H1 (cell line): ENCODE measurements at regions not wholly inside any gene's neighbourhood (a gene's known extent, or its start where the extent isn't known, plus 50 kb on each side); places are given as distances from the start of the nearest gene placed in this dataset.

Experiments used
- CTCF ChIA-PET: fragments of 300-600 bp; sonication (Branson Sonifier 250); formaldehyde crosslinking; loops from one replicate; lab custom pipeline; 2021; ENCODE audit not compliant: partially characterized antibody; lab: Charles Lee
- POLR2A ChIA-PET: fragments of 300-600 bp; sonication (Branson Sonifier 250); formaldehyde crosslinking; loops from one replicate; lab custom pipeline; 2021; ENCODE audit warnings: inconsistent platforms; ENCODE audit not compliant: partially characterized antibody; lab: Charles Lee
- DNase-seq, 2 experiments: peaks; one replicate each; pipeline versions ENCODE4 v3.0.0 to v3.0.0-alpha.2; 2010 to 2022; ENCODE audit warnings: low spot score in 2 of 2, low read depth in 1 of 2, mixed read lengths in 1 of 2
- FAIRE-seq: peaks from 2 replicates; lab custom pipeline; 2011; peaks lifted over from hg19 to GRCh38; lab: Jason Lieb, UNC
- H2AFZ ChIP-seq: 2 replicates; pipeline ENCODE4 v1.8.1; 2012; ENCODE audit warnings: low read length, inconsistent platforms
- H2AK5ac ChIP-seq: 2 replicates; pipeline ENCODE4 v1.6.1; 2013; ENCODE audit warnings: low read depth, low read length
- H2BK120ac ChIP-seq: replicated peaks from 2 replicates; pipeline ENCODE3; 2013; ENCODE audit warnings: low read depth, low read length, inconsistent platforms
- H2BK12ac ChIP-seq: 2 replicates; pipeline ENCODE4 v1.6.1; 2013; ENCODE audit warnings: low read depth, low read length
- H2BK15ac ChIP-seq: 2 replicates; pipeline ENCODE4 v1.6.1; 2013; ENCODE audit warnings: low read length
- H2BK20ac ChIP-seq: 2 replicates; pipeline ENCODE4 v1.6.1; 2013; ENCODE audit warnings: low read length
- H2BK5ac ChIP-seq: 2 replicates; pipeline ENCODE4 v1.6.1; 2013; ENCODE audit warnings: low read depth, low read length
- H3K14ac ChIP-seq: 2 replicates; pipeline ENCODE4 v1.6.1; 2013; ENCODE audit warnings: inconsistent platforms; ENCODE audit not compliant: insufficient read length
- H3K18ac ChIP-seq: 2 replicates; pipeline ENCODE4 v1.6.1; 2013; ENCODE audit warnings: low read length; ENCODE audit errors: extremely low read depth
- H3K23ac ChIP-seq: 2 replicates; pipeline ENCODE4 v1.6.1; 2013; ENCODE audit warnings: inconsistent platforms; ENCODE audit not compliant: insufficient read length
- H3K23me2 ChIP-seq: 2 replicates; pipeline ENCODE4 v1.6.1; 2013; ENCODE audit warnings: low read depth, low read length
- H3K27ac ChIP-seq: 2 replicates; pipeline ENCODE4 v1.6.1; 2011; ENCODE audit warnings: low read depth, low read length, inconsistent platforms
- H3K27me3 ChIP-seq, 4 experiments: replicated peaks in 1 of 4; 1 replicate in 1 of 4; 2 replicates in 3 of 4; pipeline versions ENCODE4 v1.6.1 to v1.8.1; 2011 to 2013; ENCODE audit warnings: low read length in 3 of 4, mild to moderate bottlenecking in 3 of 4, inconsistent platforms in 2 of 4, mixed read lengths in 2 of 4, moderate library complexity in 1 of 4; ENCODE audit not compliant: control insufficient read depth in 3 of 4, insufficient read depth in 3 of 4; ENCODE audit errors: extremely low read depth in 1 of 4
- H3K36me3 ChIP-seq, 4 experiments: 2 replicates each; pipeline versions ENCODE4 v1.6.1 to v1.8.1; 2011 to 2013; ENCODE audit warnings: mild to moderate bottlenecking in 4 of 4, low read length in 3 of 4, moderate library complexity in 2 of 4, control low read depth in 1 of 4, inconsistent platforms in 1 of 4; ENCODE audit not compliant: insufficient read depth in 4 of 4, control insufficient read depth in 2 of 4
- H3K4ac ChIP-seq: replicated peaks from 2 replicates; pipeline ENCODE3; 2013; ENCODE audit warnings: low read length, low read depth, mixed read lengths, inconsistent platforms; ENCODE audit not compliant: insufficient read length
- H3K4me1 ChIP-seq, 4 experiments: replicated peaks in 1 of 4; 1 replicate in 1 of 4; 2 replicates in 3 of 4; pipeline versions ENCODE4 v1.6.1 to v1.8.1; 2011 to 2013; ENCODE audit warnings: low read length in 3 of 4, inconsistent platforms in 2 of 4, mixed read lengths in 1 of 4; ENCODE audit not compliant: insufficient read depth in 4 of 4, control insufficient read depth in 3 of 4
- H3K4me2 ChIP-seq, 2 experiments: 2 replicates each; pipeline versions ENCODE4 v1.6.1 to v1.8.1; 2011 to 2013; ENCODE audit warnings: low read depth in 2 of 2, low read length in 2 of 2, control low read depth in 1 of 2, inconsistent platforms in 1 of 2, mild to moderate bottlenecking in 1 of 2; ENCODE audit not compliant: insufficient read depth in 1 of 2
- H3K4me3 ChIP-seq, 4 experiments: fragments of 200-600, 300-600 bp in 1 of 4; sonication (generic), shearing (Covaris generic), sonication (Bioruptor Twin) in 1 of 4; 2 replicates each; pipeline versions ENCODE4 v1.5.1 to v1.8.1; 2011 to 2016; ENCODE audit warnings: low read length in 4 of 4, low read depth in 3 of 4, control low read depth in 2 of 4, inconsistent platforms in 2 of 4, mild to moderate bottlenecking in 2 of 4, mixed read lengths in 1 of 4, moderate library complexity in 1 of 4; ENCODE audit not compliant: insufficient read depth in 2 of 4; ENCODE audit errors: extremely low read depth in 1 of 4
- H3K56ac ChIP-seq: replicated peaks from 2 replicates; pipeline ENCODE3; 2013; ENCODE audit warnings: low read depth, mild to moderate bottlenecking, mixed read lengths, low read length, inconsistent platforms; ENCODE audit not compliant: insufficient read length
- H3K79me1 ChIP-seq: 2 replicates; pipeline ENCODE4 v1.6.1; 2013; ENCODE audit warnings: low read depth, low read length, control low read depth
- H3K79me2 ChIP-seq, 2 experiments: 2 replicates each; pipeline versions ENCODE4 v1.6.1 to v1.8.1; 2012 to 2013; ENCODE audit warnings: low read length in 2 of 2, mild to moderate bottlenecking in 2 of 2, inconsistent platforms in 1 of 2; ENCODE audit not compliant: insufficient read depth in 2 of 2, control insufficient read depth in 1 of 2
- H3K9ac ChIP-seq, 4 experiments: replicated peaks in 1 of 4; 1 replicate in 1 of 4; 2 replicates in 3 of 4; pipeline versions ENCODE4 v1.6.1 to v1.8.1; 2011 to 2013; ENCODE audit warnings: low read depth in 3 of 4, low read length in 3 of 4, control low read depth in 2 of 4, mild to moderate bottlenecking in 2 of 4, moderate library complexity in 2 of 4, inconsistent platforms in 1 of 4; ENCODE audit errors: extremely low read depth in 1 of 4
- H3K9me3 ChIP-seq, 2 experiments: 2 replicates each; pipeline versions ENCODE4 v1.6.1 to v1.8.1; 2012 to 2013; ENCODE audit warnings: mild to moderate bottlenecking in 2 of 2, moderate library complexity in 2 of 2, control low read depth in 1 of 2, inconsistent platforms in 1 of 2, low read depth in 1 of 2, low read length in 1 of 2, mixed read lengths in 1 of 2; ENCODE audit not compliant: insufficient read depth in 2 of 2
- H4K20me1 ChIP-seq, 2 experiments: replicated peaks in 1 of 2; 2 replicates each; pipeline versions ENCODE3 to v1.8.1; 2011 to 2013; ENCODE audit warnings: inconsistent platforms in 2 of 2, low read length in 2 of 2, mild to moderate bottlenecking in 1 of 2; ENCODE audit not compliant: insufficient read depth in 2 of 2, control insufficient read depth in 1 of 2
- H4K5ac ChIP-seq: 2 replicates; pipeline ENCODE4 v1.6.1; 2013; ENCODE audit warnings: low read length, low read depth, mixed read lengths, inconsistent platforms; ENCODE audit not compliant: insufficient read length
- H4K8ac ChIP-seq: 2 replicates; pipeline ENCODE4 v1.8.0; 2013; ENCODE audit warnings: mild to moderate bottlenecking, moderate library complexity, low read length, inconsistent platforms; ENCODE audit not compliant: insufficient read depth; ENCODE audit errors: extremely low read depth
- H4K91ac ChIP-seq: replicated peaks from 2 replicates; pipeline ENCODE3; 2013; ENCODE audit warnings: low read length, mixed read lengths, inconsistent platforms; ENCODE audit not compliant: insufficient read length
- KDM4A ChIP-seq: IDR thresholded peaks from one replicate; pipeline ENCODE4 v1.7.1; 2012; ENCODE audit warnings: low read depth, mild to moderate bottlenecking, moderate library complexity, low read length, inconsistent platforms; ENCODE audit not compliant: severe bottlenecking
- SP2 ChIP-seq: IDR thresholded peaks from 2 replicates; pipeline ENCODE4 v1.6.1; 2012; ENCODE audit warnings: mild to moderate bottlenecking, low read length, inconsistent platforms
- TBP ChIP-seq: IDR thresholded peaks from 2 replicates; pipeline ENCODE4 v1.6.1; 2011; ENCODE audit warnings: low read depth, low read length, improper control_type of control experiment
- whole genome bisulfite sequencing, 2 experiments: shearing (Covaris generic) in 1 of 2; methylation state at CpG; one replicate each; pipeline versions ENCODE4 v1.1.6 to v1.1.7; 2013 to 2015; ENCODE audit warnings: low lambda C conversion rate in 2 of 2, mixed read lengths in 2 of 2, inconsistent platforms in 1 of 2, low coverage in 1 of 2, missing lambda C conversion rate in 1 of 2; ENCODE audit not compliant: insufficient replicate concordance in 2 of 2, insufficient coverage in 1 of 2, insufficient read length in 1 of 2; ENCODE audit errors: extremely low coverage in 1 of 2, missing lambda C conversion rate in 1 of 2; 5-methylcytosine and 5-hydroxymethylcytosine counted together

DNA sequence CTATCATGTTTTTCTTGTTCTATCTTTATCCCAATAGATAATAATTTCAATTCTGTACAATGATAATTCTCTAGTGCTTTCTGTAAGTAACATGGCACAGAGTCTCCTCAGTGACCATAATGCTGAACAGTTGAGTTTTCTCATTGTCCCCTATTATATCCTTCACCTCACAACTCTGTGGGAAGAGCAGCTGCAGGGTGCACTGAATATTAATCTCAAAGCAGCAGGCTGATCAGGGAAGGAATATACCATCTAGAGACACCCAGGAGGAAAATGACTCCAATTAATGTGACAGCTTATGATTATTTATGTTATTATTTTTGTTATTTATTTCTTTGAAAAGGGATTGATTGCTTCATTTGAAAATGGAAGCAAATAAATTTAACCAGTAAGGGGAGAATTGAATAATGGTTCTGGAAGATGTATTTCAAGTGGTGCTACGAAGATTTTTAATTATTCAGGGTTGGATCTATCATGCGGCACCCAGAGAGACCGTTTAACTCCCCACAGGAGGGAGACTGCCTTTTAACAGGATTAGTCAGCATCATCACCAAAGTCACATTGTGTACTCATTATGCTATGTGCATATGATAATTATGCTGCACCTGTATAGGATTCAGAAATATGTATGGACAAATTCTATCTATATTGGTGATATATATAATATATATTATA is 1015.7 kb upstream of the GOT2 start:
- CTCF ChIA-PET: no interaction called here

More for the DNA sequence above, 1015.7 kb upstream of the GOT2 start:
- 92% methylated on average over 3 of the region's 3 CpGs; no CpG with 5 or more reads in 1 of the 2 experiments for WGBS, 2 experiments
- Histone ChIP-seq H3K4me1 (no peaks in the 10 kb centered on the region), H3K14ac (no peak overlapping the region), H4K5ac (no peak overlapping the region), H2BK15ac (no peak overlapping the region), H2BK20ac (no peak overlapping the region), H3K23ac (no peak overlapping the region), H3K4me3 (no peak overlapping the region), H3K36me3 (no peaks in the 10 kb centered on the region), H3K79me2 (no peaks in the 10 kb centered on the region), H2AK5ac (no peak overlapping the region), H3K9ac (no peak overlapping the region), H3K23me2 (no peaks in the 10 kb centered on the region), H2BK5ac (no peak overlapping the region), H3K18ac (no peak overlapping the region), H3K27me3 (no peaks in the 10 kb centered on the region), H2BK120ac (no peak overlapping the region), H3K4me2 (no peak overlapping the region), H3K27ac (no peak overlapping the region), H3K79me1 (no peaks in the 10 kb centered on the region), H2AFZ (no peak overlapping the region), H4K8ac (no peak overlapping the region), H4K20me1 (no peaks in the 10 kb centered on the region), H3K9me3 (no peaks in the 10 kb centered on the region), H3K56ac (no peak overlapping the region), H3K4ac (no peak overlapping the region), H2BK12ac (no peak overlapping the region), H4K91ac (no peak overlapping the region)
- DNase-seq (no peak), FAIRE-seq (no peak)
- POLR2A ChIA-PET: no interaction called here
- no peak for TF ChIP-seq TBP
- no peak for TF ChIP-seq KDM4A
- TF ChIP-seq SP2: no peak
